ENCODE measurements at regions not wholly inside any gene's neighbourhood (a gene's known extent, or its start where the extent isn't known, plus 50 kb on each side); places are given as distances from the start of the nearest gene placed in this dataset.
"Not testable (repeated sequence)": the region's sequence is repeated elsewhere in the genome, so short reads cannot be mapped to it uniquely, and the experiment has no call there.

DNA sequence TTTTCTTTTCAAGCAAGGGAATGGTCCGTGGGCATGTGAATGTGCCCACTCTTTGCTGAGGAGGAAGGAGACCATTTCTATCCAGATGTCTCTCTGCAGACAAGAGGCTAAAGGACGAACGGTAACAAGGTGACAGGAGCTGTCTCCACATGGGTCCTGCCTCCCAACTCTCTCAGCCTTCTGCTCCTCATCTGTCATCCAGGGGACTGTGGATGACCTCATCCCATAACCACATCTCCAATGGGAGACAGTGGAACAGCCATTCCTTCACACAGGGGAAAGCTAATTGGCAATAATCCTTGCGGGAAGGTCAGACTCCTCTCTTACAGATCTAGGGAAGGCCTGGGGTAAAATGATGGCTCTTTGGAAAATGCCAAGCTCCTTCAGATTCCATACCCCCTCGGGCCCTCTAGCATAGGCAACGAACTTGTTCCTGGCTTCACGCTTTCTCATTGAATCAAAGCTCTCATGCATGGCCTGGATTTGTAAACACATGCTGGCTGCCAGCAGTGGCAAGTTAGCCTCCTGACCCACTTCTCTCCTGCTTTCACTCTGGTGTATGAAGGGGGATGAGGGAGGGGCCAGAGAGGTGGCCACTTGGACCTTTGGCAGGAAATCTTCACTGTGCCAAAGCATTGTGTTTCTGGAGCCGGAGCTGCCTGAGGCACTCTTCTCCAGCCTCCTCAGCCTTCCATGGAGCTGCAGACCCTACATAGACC lies 65.8 kb upstream of the IKBKE start:
- not testable (repeated sequence) for H3K4me2 ChIP-seq (ENCODE audit: insufficient read depth, low read length); H3K9ac ChIP-seq (ENCODE audit: low read depth, low read length); H4K20me1 ChIP-seq (ENCODE audit: insufficient read depth, low read length); H3K4me3 ChIP-seq (ENCODE audit: low read depth in 1 of 2, low read length in 2 of 2); ATAC-seq (ENCODE audit: insufficient read depth, low read depth); H3K4me1 ChIP-seq (ENCODE audit: insufficient read depth, low read length); DNase-seq; H3K36me3 ChIP-seq (ENCODE audit: insufficient read depth, low read length); H3K27me3 ChIP-seq (ENCODE audit: insufficient read depth, low read length, poor library complexity); H2AFZ ChIP-seq (ENCODE audit: low read depth, low read length); H3K27ac ChIP-seq (ENCODE audit: low read length); H3K79me2 ChIP-seq (ENCODE audit: insufficient read depth, low read length); H3K9me3 ChIP-seq (ENCODE audit: insufficient read depth, low read length, severe bottlenecking)

DNA sequence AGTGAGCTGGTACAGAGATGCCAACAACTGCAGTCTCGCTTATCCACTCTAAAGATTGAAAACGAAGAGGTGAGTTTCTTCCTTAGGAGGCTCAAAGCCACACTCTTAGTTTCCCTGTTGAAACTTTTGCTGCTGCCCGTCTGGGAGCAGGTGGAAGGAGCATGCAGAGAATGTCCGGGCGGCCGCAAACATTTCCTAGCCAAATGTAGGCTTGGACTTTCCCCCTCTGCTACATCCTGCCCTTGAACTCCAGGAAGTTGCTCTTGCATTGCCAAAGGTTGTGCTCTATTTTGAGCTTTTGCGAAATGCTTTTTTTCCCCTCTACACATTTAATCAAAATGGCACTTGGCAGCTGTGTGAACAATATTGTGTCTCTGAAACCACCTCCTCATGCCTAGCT lies 65.0 kb upstream of the IKBKE start:
- not testable (repeated sequence) for H3K27ac ChIP-seq (ENCODE audit: low read length); H2AFZ ChIP-seq (ENCODE audit: low read depth, low read length); H3K36me3 ChIP-seq (ENCODE audit: insufficient read depth, low read length); H3K27me3 ChIP-seq (ENCODE audit: insufficient read depth, low read length, poor library complexity); ATAC-seq (ENCODE audit: insufficient read depth, low read depth); H3K79me2 ChIP-seq (ENCODE audit: insufficient read depth, low read length); H3K9me3 ChIP-seq (ENCODE audit: insufficient read depth, low read length, severe bottlenecking); H3K4me1 ChIP-seq (ENCODE audit: insufficient read depth, low read length); H3K4me2 ChIP-seq (ENCODE audit: insufficient read depth, low read length); DNase-seq; H3K9ac ChIP-seq (ENCODE audit: low read depth, low read length); H4K20me1 ChIP-seq (ENCODE audit: insufficient read depth, low read length); H3K4me3 ChIP-seq (ENCODE audit: low read depth in 1 of 2, low read length in 2 of 2)

DNA sequence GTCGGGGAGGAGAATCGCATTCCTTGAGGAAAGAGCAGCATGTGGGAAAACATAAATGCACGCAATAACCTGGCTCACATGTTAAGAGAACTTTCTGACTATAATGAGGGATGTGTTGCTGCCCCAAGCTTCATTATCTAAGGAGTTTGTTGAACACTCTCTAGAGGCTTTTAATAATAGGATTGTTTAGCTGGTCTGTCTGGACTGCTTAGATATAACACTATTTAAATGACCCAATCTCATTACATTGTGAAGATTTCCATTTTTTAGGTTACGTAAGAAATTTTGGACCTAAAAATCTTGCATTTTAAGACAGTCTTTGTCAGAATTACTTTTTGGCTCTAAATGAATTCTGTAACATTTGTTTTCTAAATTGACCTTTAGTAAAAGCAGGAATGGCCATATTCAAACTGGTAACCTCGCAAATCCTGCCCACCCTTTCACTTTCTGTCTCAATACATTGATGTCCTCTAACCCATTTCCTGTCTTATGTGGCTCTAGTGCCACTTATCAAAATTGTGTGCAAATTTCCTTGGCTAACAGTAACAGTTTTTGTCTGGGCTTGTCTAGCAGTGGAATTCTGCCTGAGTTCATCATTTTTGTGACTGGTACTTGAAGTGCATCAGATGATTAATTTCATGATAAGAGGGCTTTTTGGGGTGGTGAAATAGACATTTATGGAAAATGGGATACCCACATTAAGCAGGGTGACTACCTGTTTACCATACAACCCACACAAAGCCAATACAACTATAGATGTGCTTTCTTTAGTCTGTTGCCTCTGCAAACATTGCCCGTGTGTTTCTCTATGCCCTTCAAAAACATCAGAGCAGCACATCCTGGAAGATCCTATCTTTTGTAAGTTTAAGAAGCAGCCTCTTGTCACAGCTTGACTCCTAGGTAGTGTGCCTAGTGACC lies 61.6 kb upstream of the IKBKE start:
- H4K20me1 ChIP-seq (ENCODE audit: insufficient read depth, low read length); H3K27me3 ChIP-seq (ENCODE audit: insufficient read depth, low read length, poor library complexity); H3K79me2 ChIP-seq (ENCODE audit: insufficient read depth, low read length); H2AFZ ChIP-seq (ENCODE audit: low read depth, low read length); H3K4me3 ChIP-seq (ENCODE audit: low read depth in 1 of 2, low read length in 2 of 2); H3K4me1 ChIP-seq (ENCODE audit: insufficient read depth, low read length); DNase-seq; H3K4me2 ChIP-seq (ENCODE audit: insufficient read depth, low read length); ATAC-seq (ENCODE audit: insufficient read depth, low read depth); H3K27ac ChIP-seq (ENCODE audit: low read length); H3K36me3 ChIP-seq (ENCODE audit: insufficient read depth, low read length); H3K9me3 ChIP-seq (ENCODE audit: insufficient read depth, low read length, severe bottlenecking); H3K9ac ChIP-seq (ENCODE audit: low read depth, low read length): not testable (repeated sequence)

DNA sequence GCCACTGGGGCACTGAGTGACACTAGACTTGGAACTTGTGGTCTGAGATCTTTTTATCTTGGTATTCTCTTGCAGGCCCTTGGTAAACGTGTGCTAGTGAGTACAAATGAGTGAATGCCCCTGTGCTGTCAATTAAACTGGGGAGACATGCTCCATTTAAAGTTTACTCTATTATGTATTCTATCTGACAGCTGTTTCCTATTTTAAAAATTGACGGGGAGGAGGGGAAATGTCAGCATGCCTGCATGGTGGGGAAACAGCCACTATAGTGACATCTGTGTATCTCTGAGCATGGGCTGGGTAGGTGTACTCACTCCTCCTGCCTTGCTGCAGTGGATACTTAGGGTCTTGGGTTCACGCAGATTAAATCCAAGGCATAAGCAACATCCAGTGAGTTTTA lies 59.0 kb upstream of the IKBKE start:
- Histone ChIP-seq H3K27ac (ENCODE audit: low read length) (no peak overlapping the region), H3K9me3 (ENCODE audit: insufficient read depth, low read length, severe bottlenecking) (no peaks in the 10 kb centered on the region), H3K27me3 (ENCODE audit: insufficient read depth, low read length, poor library complexity) (no peaks in the 10 kb centered on the region), H2AFZ (ENCODE audit: low read depth, low read length) (no peak overlapping the region), H3K36me3 (ENCODE audit: insufficient read depth, low read length) (peaks cover 13% of the 10 kb centered on the region), H4K20me1 (ENCODE audit: insufficient read depth, low read length) (no peaks in the 10 kb centered on the region), H3K4me1 (ENCODE audit: insufficient read depth, low read length) (no peaks in the 10 kb centered on the region), H3K9ac (ENCODE audit: low read depth, low read length) (no peak overlapping the region), H3K79me2 (ENCODE audit: insufficient read depth, low read length) (no peaks in the 10 kb centered on the region), H3K4me3 (ENCODE audit: low read depth in 1 of 2, low read length in 2 of 2) (no peak overlapping the region), H3K4me2 (ENCODE audit: insufficient read depth, low read length) (no peak overlapping the region)
- DNase-seq (no peak), ATAC-seq (ENCODE audit: insufficient read depth, low read depth) (no peak)
- TF ChIP-seq, protein P1, sequence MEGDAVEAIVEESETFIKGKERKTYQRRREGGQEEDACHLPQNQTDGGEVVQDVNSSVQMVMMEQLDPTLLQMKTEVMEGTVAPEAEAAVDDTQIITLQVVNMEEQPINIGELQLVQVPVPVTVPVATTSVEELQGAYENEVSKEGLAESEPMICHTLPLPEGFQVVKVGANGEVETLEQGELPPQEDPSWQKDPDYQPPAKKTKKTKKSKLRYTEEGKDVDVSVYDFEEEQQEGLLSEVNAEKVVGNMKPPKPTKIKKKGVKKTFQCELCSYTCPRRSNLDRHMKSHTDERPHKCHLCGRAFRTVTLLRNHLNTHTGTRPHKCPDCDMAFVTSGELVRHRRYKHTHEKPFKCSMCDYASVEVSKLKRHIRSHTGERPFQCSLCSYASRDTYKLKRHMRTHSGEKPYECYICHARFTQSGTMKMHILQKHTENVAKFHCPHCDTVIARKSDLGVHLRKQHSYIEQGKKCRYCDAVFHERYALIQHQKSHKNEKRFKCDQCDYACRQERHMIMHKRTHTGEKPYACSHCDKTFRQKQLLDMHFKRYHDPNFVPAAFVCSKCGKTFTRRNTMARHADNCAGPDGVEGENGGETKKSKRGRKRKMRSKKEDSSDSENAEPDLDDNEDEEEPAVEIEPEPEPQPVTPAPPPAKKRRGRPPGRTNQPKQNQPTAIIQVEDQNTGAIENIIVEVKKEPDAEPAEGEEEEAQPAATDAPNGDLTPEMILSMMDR (IDR thresholded peaks at IDR 0.05; ENCODE audit: borderline replicate concordance, extremely low read depth, low read length, poor library complexity, severe bottlenecking): no peak
- TF ChIP-seq EZH2 (IDR thresholded peaks at IDR 0.05; ENCODE audit: borderline replicate concordance, low read depth, low read length, severe bottlenecking): no peak

DNA sequence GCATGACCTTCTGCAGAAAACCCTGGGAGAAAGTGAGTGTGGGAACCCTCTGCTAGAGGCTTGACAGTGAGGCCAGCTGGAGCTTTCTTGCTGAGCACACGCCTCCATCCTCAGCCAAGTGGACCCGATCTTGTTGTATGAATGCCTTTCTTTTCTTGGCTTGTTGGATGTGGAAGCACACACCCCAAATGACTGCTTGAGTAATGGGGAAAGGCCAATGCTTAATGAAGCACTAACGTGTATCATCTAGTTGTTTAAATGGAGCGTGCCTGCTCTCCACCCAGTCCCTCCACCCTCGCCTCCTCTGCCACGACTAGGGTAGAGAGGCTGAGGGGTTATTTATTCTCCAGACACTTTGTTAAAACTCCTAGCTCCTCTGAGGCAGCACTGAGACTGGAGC lies 54.3 kb upstream of the IKBKE start:
- Histone ChIP-seq H3K79me2 (ENCODE audit: insufficient read depth, low read length) (no peaks in the 10 kb centered on the region), H3K36me3 (ENCODE audit: insufficient read depth, low read length) (peaks cover 25% of the 10 kb centered on the region), H3K4me2 (ENCODE audit: insufficient read depth, low read length) (no peak overlapping the region), H3K9ac (ENCODE audit: low read depth, low read length) (no peak overlapping the region), H3K4me3 (ENCODE audit: low read depth in 1 of 2, low read length in 2 of 2) (no peak overlapping the region), H4K20me1 (ENCODE audit: insufficient read depth, low read length) (no peaks in the 10 kb centered on the region), H3K4me1 (ENCODE audit: insufficient read depth, low read length) (no peaks in the 10 kb centered on the region), H3K27me3 (ENCODE audit: insufficient read depth, low read length, poor library complexity) (no peaks in the 10 kb centered on the region), H2AFZ (ENCODE audit: low read depth, low read length) (no peak overlapping the region), H3K9me3 (ENCODE audit: insufficient read depth, low read length, severe bottlenecking) (no peaks in the 10 kb centered on the region), H3K27ac (ENCODE audit: low read length) (no peak overlapping the region)
- TF ChIP-seq EZH2 (IDR thresholded peaks at IDR 0.05; ENCODE audit: borderline replicate concordance, low read depth, low read length, severe bottlenecking): no peak
- TF ChIP-seq, protein P1 (IDR thresholded peaks at IDR 0.05; ENCODE audit: borderline replicate concordance, extremely low read depth, low read length, poor library complexity, severe bottlenecking): no peak
- DNase-seq (no peak), ATAC-seq (ENCODE audit: insufficient read depth, low read depth) (no peak)
